Esophagus squamous epithelium (tissue), 4 donors: ENCODE measurements at regions not wholly inside any gene's neighbourhood (a gene's known extent, or its start where the extent isn't known, plus 50 kb on each side); places are given as distances from the start of the nearest gene placed in this dataset.

Source experiments
- CTCF ChIP-seq, 6 experiments: fragments of 450-650 bp in 4 of 6; fragments of 200-600 bp in 2 of 6; sonication (generic) in 2 of 6; IDR thresholded peaks; one replicate each; pipeline ENCODE4 v1.5.1; 2016 to 2019; ENCODE audit warnings: antibody characterized with exemption in 6 of 6, mild to moderate bottlenecking in 4 of 6, moderate library complexity in 4 of 6
- POLR2A ChIP-seq, 4 donors: fragments of 450-650 bp; IDR thresholded peaks; one replicate each; pipeline ENCODE4 v1.6.1; 2017; ENCODE audit warnings: antibody characterized with exemption in 4 of 4, mild to moderate bottlenecking in 4 of 4, moderate library complexity in 3 of 4

GRCh38 chr6:165045631-165046030 lies 263.8 kb downstream of the C6orf118 start:
- TF ChIP-seq CTCF (IDR thresholded peaks at IDR 0.05) (no peak), POLR2A (IDR thresholded peaks at IDR 0.05) (no peak)
